PC-9 (cell line): ENCODE measurements at regions not wholly inside any gene's neighbourhood (a gene's known extent, or its start where the extent isn't known, plus 50 kb on each side); places are given as distances from the start of the nearest gene placed in this dataset.

Experiments used
- BruUV-seq: library from RNA; stranded (reverse); fragments of 400-500 nt; replicated peaks from 2 replicates; lab custom pipeline; 2021; lab: Mats Ljungman, UMichigan
- CTCF ChIA-PET: fragments of 300-600 bp; sonication (Branson Sonifier 250); formaldehyde crosslinking; loops from one replicate; lab custom pipeline; 2022; ENCODE audit warnings: antibody characterized with exemption; lab: Charles Lee
- POLR2A ChIA-PET: fragments of 300-600 bp; sonication (Branson Sonifier 250); formaldehyde crosslinking; loops from one replicate; lab custom pipeline; 2022; ENCODE audit warnings: antibody characterized with exemption; ENCODE audit not compliant: unreplicated experiment; lab: Charles Lee
- DNase-seq, 2 experiments: peaks; one replicate each; pipeline versions ENCODE4 v3.0.0 to v3.0.0-alpha.2; 2015 to 2022; ENCODE audit warnings: mixed read lengths in 1 of 2
- H2AFZ ChIP-seq: fragments of 200-600 bp; sonication (generic); 2 replicates; pipeline ENCODE4 v1.8.1; 2017; ENCODE audit warnings: antibody characterized with exemption
- H3F3A ChIP-seq: fragments of 200-600 bp; sonication (generic); 2 replicates; pipeline ENCODE4 v1.8.1; 2017; ENCODE audit warnings: antibody characterized with exemption, mild to moderate bottlenecking, low read depth; ENCODE audit not compliant: insufficient read depth
- H3K27ac ChIP-seq: fragments of 200-600 bp; sonication (generic); 2 replicates; pipeline ENCODE4 v1.6.1; 2016; ENCODE audit warnings: mixed run types
- H3K27me3 ChIP-seq: fragments of 200-600 bp; sonication (generic); 2 replicates; pipeline ENCODE4 v1.6.1; 2016; ENCODE audit warnings: low read depth, mixed run types; ENCODE audit not compliant: insufficient read depth
- H3K36me3 ChIP-seq: fragments of 200-600 bp; sonication (generic); 2 replicates; pipeline ENCODE4 v1.6.1; 2016; ENCODE audit warnings: low read depth, mixed run types
- H3K4me1 ChIP-seq: fragments of 200-600 bp; sonication (generic); replicated peaks from 2 replicates; pipeline ENCODE4 v1.6.1; 2016; ENCODE audit warnings: mixed run types; ENCODE audit not compliant: insufficient read depth
- H3K4me2 ChIP-seq: fragments of 200-600 bp; sonication (generic); 2 replicates; pipeline ENCODE4 v1.6.1; 2017; ENCODE audit warnings: mixed run types
- H3K4me3 ChIP-seq: fragments of 200-600 bp; sonication (generic); 2 replicates; pipeline ENCODE4 v1.6.1; 2016; ENCODE audit warnings: mixed run types
- H3K79me2 ChIP-seq: fragments of 200-600 bp; sonication (generic); 2 replicates; pipeline ENCODE4 v1.6.1; 2017; ENCODE audit warnings: low read depth, mixed run types
- H3K9me2 ChIP-seq: fragments of 200-600 bp; sonication (generic); 2 replicates; pipeline ENCODE4 v1.8.1; 2017; ENCODE audit warnings: mild to moderate bottlenecking; ENCODE audit not compliant: insufficient read depth
- H3K9me3 ChIP-seq: fragments of 200-600 bp; sonication (generic); 2 replicates; pipeline ENCODE4 v1.8.1; 2016; ENCODE audit warnings: low read depth; ENCODE audit not compliant: insufficient read depth
- H4K20me1 ChIP-seq: fragments of 200-600 bp; sonication (generic); 2 replicates; pipeline ENCODE4 v1.8.1; 2017; ENCODE audit not compliant: insufficient read depth
- EZH2 ChIP-seq: fragments of 200-600 bp; sonication (generic); IDR thresholded peaks from 2 replicates; pipeline ENCODE4 v1.8.0; 2017; ENCODE audit warnings: antibody characterized with exemption, low read depth
- intact Hi-C: fragments of 100-400 bp; cut with micrococcal nuclease; formaldehyde crosslinking; loops from one replicate; pipeline ENCODE4 v1.10.0; 2022; ENCODE audit not compliant: unreplicated experiment
- TF ChIP-seq, protein P1 (sequence below): fragments of 200-600 bp; sonication (generic); conservative IDR thresholded peaks from 2 replicates; pipeline ENCODE4 v1.6.1; 2017; ENCODE audit warnings: mixed run types, antibody characterized with exemption, mild to moderate bottlenecking, moderate library complexity

DNA sequence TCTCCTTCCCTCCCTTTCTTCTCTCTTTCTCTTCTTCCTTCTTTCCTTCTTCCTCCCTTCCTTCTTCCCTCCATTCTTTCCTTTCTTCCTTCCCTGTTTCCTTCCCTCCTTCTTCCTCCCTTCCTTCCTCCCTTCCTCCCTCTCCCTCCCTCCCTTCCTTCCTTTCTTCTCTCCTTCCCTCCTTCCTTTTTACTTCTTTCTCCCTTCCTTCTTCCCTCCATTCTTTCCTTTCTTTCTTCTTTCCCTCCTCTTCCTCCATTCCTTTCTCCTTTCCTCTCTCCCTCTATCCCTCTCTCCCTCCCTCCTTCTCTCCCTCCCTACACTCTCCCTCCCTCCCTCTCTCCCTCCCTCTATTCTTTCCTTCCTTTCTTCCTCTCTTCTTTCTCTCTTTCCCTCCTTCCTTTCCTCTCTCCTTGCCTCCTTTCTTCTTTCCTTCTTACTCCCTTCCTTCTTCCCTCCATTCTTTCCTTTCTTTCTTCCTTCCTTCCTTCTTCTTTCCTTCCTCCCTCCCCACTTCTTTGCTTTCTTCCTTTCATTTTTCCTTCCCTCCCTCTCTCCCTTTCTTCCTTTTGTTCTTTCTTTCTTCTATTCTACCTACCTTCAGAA lies 200.4 kb upstream of the SSTR4 start:
- Histone ChIP-seq H3K4me2 (no peak overlapping the region), H4K20me1 (no peaks in the 10 kb centered on the region), H3K9me2 (no peaks in the 10 kb centered on the region), H3K4me1 (peaks cover 14% of the 10 kb centered on the region), H3K4me3 (no peak overlapping the region), H3F3A (no peaks in the 10 kb centered on the region), H3K27ac (no peak overlapping the region), H3K36me3 (no peaks in the 10 kb centered on the region), H3K9me3 (no peaks in the 10 kb centered on the region), H2AFZ (no peak overlapping the region), H3K27me3 (no peaks in the 10 kb centered on the region), H3K79me2 (no peaks in the 10 kb centered on the region)
- intact Hi-C loops, result no loop called here
- POLR2A ChIA-PET, result no interaction called here
- CTCF ChIA-PET, result no interaction called here
- DNase-seq, result no peak
- BruUV-seq, result no TSS peak
- no peak for TF ChIP-seq EZH2
- TF ChIP-seq, protein P1, sequence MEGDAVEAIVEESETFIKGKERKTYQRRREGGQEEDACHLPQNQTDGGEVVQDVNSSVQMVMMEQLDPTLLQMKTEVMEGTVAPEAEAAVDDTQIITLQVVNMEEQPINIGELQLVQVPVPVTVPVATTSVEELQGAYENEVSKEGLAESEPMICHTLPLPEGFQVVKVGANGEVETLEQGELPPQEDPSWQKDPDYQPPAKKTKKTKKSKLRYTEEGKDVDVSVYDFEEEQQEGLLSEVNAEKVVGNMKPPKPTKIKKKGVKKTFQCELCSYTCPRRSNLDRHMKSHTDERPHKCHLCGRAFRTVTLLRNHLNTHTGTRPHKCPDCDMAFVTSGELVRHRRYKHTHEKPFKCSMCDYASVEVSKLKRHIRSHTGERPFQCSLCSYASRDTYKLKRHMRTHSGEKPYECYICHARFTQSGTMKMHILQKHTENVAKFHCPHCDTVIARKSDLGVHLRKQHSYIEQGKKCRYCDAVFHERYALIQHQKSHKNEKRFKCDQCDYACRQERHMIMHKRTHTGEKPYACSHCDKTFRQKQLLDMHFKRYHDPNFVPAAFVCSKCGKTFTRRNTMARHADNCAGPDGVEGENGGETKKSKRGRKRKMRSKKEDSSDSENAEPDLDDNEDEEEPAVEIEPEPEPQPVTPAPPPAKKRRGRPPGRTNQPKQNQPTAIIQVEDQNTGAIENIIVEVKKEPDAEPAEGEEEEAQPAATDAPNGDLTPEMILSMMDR, result no peak

DNA sequence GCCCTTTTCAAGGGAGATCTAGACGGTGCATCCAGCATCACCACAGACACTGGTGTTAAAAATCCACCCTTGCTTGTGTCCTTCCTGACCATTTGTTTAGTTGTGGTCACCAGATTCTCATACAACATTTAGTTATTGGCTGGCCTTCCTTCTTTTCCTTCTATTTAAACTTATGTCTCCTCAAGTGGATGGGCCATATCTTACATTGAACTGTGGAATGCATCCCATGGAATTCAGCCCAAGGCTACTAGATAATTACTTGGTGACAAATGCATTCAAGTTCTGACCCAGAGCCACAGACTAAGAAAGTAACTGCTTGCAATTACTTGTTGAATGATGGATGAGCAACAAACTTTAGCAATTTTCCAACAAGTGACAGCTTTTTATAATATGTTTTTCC lies 198.9 kb upstream of the SSTR4 start:
- BruUV-seq, result no TSS peak
- no peaks in the 10 kb centered on the region for H3K9me3 ChIP-seq
- no peak overlapping the region for H3K4me3 ChIP-seq
- no peaks in the 10 kb centered on the region for H4K20me1 ChIP-seq
- H3K4me2 ChIP-seq, result 0 out of 2 replicates have a peak overlapping the region, but pooled peaks have one; percentile 17
- H3K4me1 ChIP-seq, result peaks cover 14% of the 10 kb centered on the region
- H3K79me2 ChIP-seq, result no peaks in the 10 kb centered on the region
- no peaks in the 10 kb centered on the region for H3K9me2 ChIP-seq
- TF ChIP-seq, protein P1, result no peak
- TF ChIP-seq EZH2, result no peak
- peak overlapping the region; percentile 21; the same call in 1 of the 2 replicates for H3K27ac ChIP-seq
- peak in 1 of 2 experiments; percentile 54 for DNase-seq
- H2AFZ ChIP-seq, result no peak overlapping the region
- ChIA-PET POLR2A (interaction anchor here (0.6 kb wide), 1 partner anchor 139 kb away, joined by 3 read pairs; no protein-coding TSS in a partner anchor), CTCF (no interaction called here)
- H3K27me3 ChIP-seq, result no peaks in the 10 kb centered on the region
- intact Hi-C loops, result no loop called here
- H3K36me3 ChIP-seq, result no peaks in the 10 kb centered on the region
- H3F3A ChIP-seq, result no peaks in the 10 kb centered on the region

DNA sequence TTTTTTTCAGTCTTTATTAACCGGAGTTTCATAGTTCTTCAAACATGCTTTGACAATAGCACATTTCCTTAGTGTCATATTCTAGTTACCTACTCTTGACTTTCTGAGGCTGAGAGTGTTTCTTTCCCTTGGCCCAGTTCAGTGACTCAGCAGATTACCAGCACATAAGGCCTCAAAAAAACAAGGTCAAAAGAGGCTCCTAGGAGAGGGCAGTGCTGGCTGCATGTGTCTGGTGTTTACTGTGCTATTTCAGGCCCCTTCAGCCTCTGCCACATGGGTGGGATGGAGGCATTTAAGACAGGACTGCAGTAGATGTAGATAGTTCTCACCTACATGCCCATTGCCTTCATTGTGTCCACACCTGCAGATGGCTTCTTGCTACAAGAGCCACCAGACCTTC lies 198.2 kb upstream of the SSTR4 start:
- Histone ChIP-seq H3K4me1 (peaks cover 14% of the 10 kb centered on the region), H3K27ac (peak overlapping the region; percentile 21; the same call in 1 of the 2 replicates), H3K79me2 (no peaks in the 10 kb centered on the region), H3K9me2 (no peaks in the 10 kb centered on the region), H3K36me3 (no peaks in the 10 kb centered on the region), H3K4me2 (peak overlapping the region; percentile 17; the same call in 1 of the 2 replicates), H2AFZ (no peak overlapping the region), H4K20me1 (no peaks in the 10 kb centered on the region), H3K4me3 (no peak overlapping the region), H3K9me3 (no peaks in the 10 kb centered on the region), H3K27me3 (no peaks in the 10 kb centered on the region), H3F3A (no peaks in the 10 kb centered on the region)
- no peak for DNase-seq
- TF ChIP-seq, protein P1, result no peak
- TF ChIP-seq EZH2, result no peak
- CTCF ChIA-PET, result no interaction called here
- no TSS peak for BruUV-seq
- intact Hi-C loops, result no loop called here
- POLR2A ChIA-PET, result interaction anchor here (0.6 kb wide), 1 partner anchor 140 kb away, joined by 3 read pairs; no protein-coding TSS in a partner anchor
